Esophagus muscularis mucosa (tissue), 4 donors: ENCODE measurements at regions not wholly inside any gene's neighbourhood (a gene's known extent, or its start where the extent isn't known, plus 50 kb on each side); places are given as distances from the start of the nearest gene placed in this dataset.

Source experiments
- DNase-seq: peaks from one replicate; pipeline ENCODE4 v3.0.0-alpha.2; 2017; ENCODE audit errors: extremely low spot score
- H3K27ac ChIP-seq, 4 donors: fragments of 200-600 bp; sonication (generic); replicated peaks in 1 of 4; 1 replicate in 3 of 4; 2 replicates in 1 of 4; pipeline ENCODE4 v1.5.1; 2016 to 2019; ENCODE audit warnings: mild to moderate bottlenecking in 1 of 4
- H3K27me3 ChIP-seq, 4 donors: fragments of 200-600 bp; sonication (generic); one replicate each; pipeline versions ENCODE4 v1.5.1 to v1.6.0; 2016 to 2019
- H3K36me3 ChIP-seq, 4 donors: fragments of 200-600 bp; sonication (generic); one replicate each; pipeline ENCODE4 v1.5.1; 2016 to 2019
- H3K4me1 ChIP-seq, 4 donors: fragments of 200-600 bp; sonication (generic); one replicate each; pipeline ENCODE4 v1.5.1; 2016 to 2019
- H3K4me3 ChIP-seq, 4 donors: fragments of 200-600 bp; sonication (generic); 1 replicate in 2 of 4; 2 replicates in 2 of 4; pipeline ENCODE4 v1.5.1; 2016 to 2019; ENCODE audit warnings: mild to moderate bottlenecking in 4 of 4, moderate library complexity in 1 of 4
- H3K9me3 ChIP-seq, 4 donors: fragments of 200-600 bp; sonication (generic); 1 replicate in 3 of 4; 2 replicates in 1 of 4; pipeline ENCODE4 v1.5.1; 2016 to 2019
- CTCF ChIP-seq, 3 experiments: fragments of 200-600 bp in 2 of 3; fragments of 450-650 bp in 1 of 3; sonication (generic) in 2 of 3; IDR thresholded peaks; one replicate each; pipeline ENCODE4 v1.5.1; 2017 to 2019; ENCODE audit warnings: antibody characterized with exemption in 3 of 3, mild to moderate bottlenecking in 2 of 3, moderate library complexity in 1 of 3
- EP300 ChIP-seq: sonication (generic); formaldehyde crosslinking; IDR thresholded peaks from one replicate; pipeline ENCODE4 v1.6.1; 2017; ENCODE audit warnings: antibody characterized with exemption
- POLR2A ChIP-seq: fragments of 450-650 bp; IDR thresholded peaks from one replicate; pipeline ENCODE4 v1.6.1; 2017; ENCODE audit warnings: antibody characterized with exemption, moderate library complexity, mild to moderate bottlenecking, low read depth
- POLR2AphosphoS5 ChIP-seq, 2 donors: sonication (generic); formaldehyde crosslinking; IDR thresholded peaks; one replicate each; pipeline ENCODE4 v1.6.1; 2017; ENCODE audit warnings: antibody characterized with exemption in 2 of 2
- WGBS: methylation state at CpG from one replicate; pipeline ENCODE4 v1.1.5; 2018; 5-methylcytosine and 5-hydroxymethylcytosine counted together
- intact Hi-C: fragments of 100-400 bp; cut with DNase I; formaldehyde crosslinking; loops from one replicate; pipeline ENCODE4 v1.15.1; 2023

- H3K27ac ChIP-seq: no peak overlapping the region
- WGBS: 90% methylated on average over 5 of the region's 5 CpGs
- H3K4me1 ChIP-seq: peaks cover 0 to 23% (median 6%) of the 10 kb centered on the region in 4 donors
- no peaks in the 10 kb centered on the region for H3K9me3 ChIP-seq
- no peaks in the 10 kb centered on the region for H3K36me3 ChIP-seq
- TF ChIP-seq EP300: no peak
- no peak for TF ChIP-seq CTCF (IDR thresholded peaks at IDR 0.05)
- no peak for TF ChIP-seq POLR2AphosphoS5 (IDR thresholded peaks at IDR 0.05)
- no peak for TF ChIP-seq POLR2A
- H3K4me3 ChIP-seq: no peak overlapping the region
- intact Hi-C loops: no loop called here
- no peak for DNase-seq
- H3K27me3 ChIP-seq: peaks cover 0 to 11% (median 0%) of the 10 kb centered on the region in 4 donors
Observed at GRCh38 chr17:17422217-17422610, 54.6 kb upstream of the MED9 start.

- Histone ChIP-seq H3K9me3 (no peaks in the 10 kb centered on the region), H3K4me1 (peaks cover 0 to 19% (median 6%) of the 10 kb centered on the region in 4 donors), H3K4me3 (no peak overlapping the region), H3K36me3 (no peaks in the 10 kb centered on the region), H3K27ac (no peak overlapping the region), H3K27me3 (peaks cover 0 to 11% (median 0%) of the 10 kb centered on the region in 4 donors)
- 97% methylated on average over 6 of the region's 7 CpGs for WGBS
- TF ChIP-seq CTCF (IDR thresholded peaks at IDR 0.05) (no peak), POLR2A (no peak), EP300 (no peak), POLR2AphosphoS5 (IDR thresholded peaks at IDR 0.05) (no peak)
- intact Hi-C loops: no loop called here
- no peak for DNase-seq
Observed at GRCh38 chr17:17422641-17423040, 54.2 kb upstream of the MED9 start.

- Histone ChIP-seq H3K27ac (no peak overlapping the region), H3K27me3 (peaks cover 0 to 11% (median 0%) of the 10 kb centered on the region in 4 donors), H3K4me1 (peaks cover 0 to 9% (median 5%) of the 10 kb centered on the region in 4 donors), H3K9me3 (no peaks in the 10 kb centered on the region), H3K36me3 (no peaks in the 10 kb centered on the region), H3K4me3 (no peak overlapping the region)
- TF ChIP-seq POLR2AphosphoS5 (IDR thresholded peaks at IDR 0.05): no peak
- no peak for TF ChIP-seq EP300
- TF ChIP-seq CTCF (IDR thresholded peaks at IDR 0.05): no peak
- no peak for TF ChIP-seq POLR2A
- DNase-seq: no peak
- intact Hi-C loops: no loop called here
- WGBS: no CpG with 5 or more reads among the region's 4 CpGs
Observed at GRCh38 chr17:17423656-17424055, 53.1 kb upstream of the MED9 start.

- Histone ChIP-seq H3K27ac (no peak overlapping the region), H3K9me3 (no peaks in the 10 kb centered on the region), H3K4me1 (peaks cover 0 to 8% (median 0%) of the 10 kb centered on the region in 4 donors), H3K4me3 (no peak overlapping the region), H3K36me3 (no peaks in the 10 kb centered on the region), H3K27me3 (peaks cover 0 to 11% (median 0%) of the 10 kb centered on the region in 4 donors)
- intact Hi-C loops: no loop called here
- no peak for TF ChIP-seq POLR2AphosphoS5 (IDR thresholded peaks at IDR 0.05)
- TF ChIP-seq CTCF (IDR thresholded peaks at IDR 0.05): no peak
- no peak for TF ChIP-seq EP300
- no peak for TF ChIP-seq POLR2A
- no peak for DNase-seq
- 82% methylated on average over 2 of the region's 2 CpGs for WGBS
Observed at GRCh38 chr17:17424552-17424951, 52.2 kb upstream of the MED9 start.

GRCh38 chr17:17425005-17425404, 51.8 kb upstream of the MED9 start:
- Histone ChIP-seq H3K4me3 (no peak overlapping the region), H3K27ac (no peak overlapping the region), H3K9me3 (no peaks in the 10 kb centered on the region), H3K36me3 (no peaks in the 10 kb centered on the region), H3K4me1 (peaks cover 0 to 8% (median 0%) of the 10 kb centered on the region in 4 donors), H3K27me3 (peaks cover 0 to 11% (median 0%) of the 10 kb centered on the region in 4 donors)
- DNase-seq: no peak
- WGBS: 95% methylated on average over 3 of the region's 7 CpGs
- intact Hi-C loops: no loop called here
- TF ChIP-seq POLR2AphosphoS5 (IDR thresholded peaks at IDR 0.05): no peak
- no peak for TF ChIP-seq EP300
- no peak for TF ChIP-seq POLR2A
- TF ChIP-seq CTCF (IDR thresholded peaks at IDR 0.05): no peak
